GM18861 (cell line): ENCODE measurements at regions not wholly inside any gene's neighbourhood (a gene's known extent, or its start where the extent isn't known, plus 50 kb on each side); places are given as distances from the start of the nearest gene placed in this dataset.

ENCODE experiments used
- ATAC-seq: cut with Tn5 transposase; IDR thresholded peaks from one replicate; pipeline ENCODE4 v1.9.1; 2021; ENCODE audit not compliant: unreplicated experiment

- no peak for ATAC-seq
These were observed 54.7 kb upstream of the VWC2 start for GRCh38 chr7:49718760-49719159.

- no peak for ATAC-seq
These were observed 52.0 kb upstream of the VWC2 start for GRCh38 chr7:49721441-49721840.
